Activated naive CD4-positive, alpha-beta T cell (primary cell): ENCODE measurements at regions not wholly inside any gene's neighbourhood (a gene's known extent, or its start where the extent isn't known, plus 50 kb on each side); places are given as distances from the start of the nearest gene placed in this dataset.

Experiments
- DNase-seq, 4 experiments: peaks; one replicate each; lab custom pipeline; 2025; lab: John Stamatoyannopoulos, UW

DNA sequence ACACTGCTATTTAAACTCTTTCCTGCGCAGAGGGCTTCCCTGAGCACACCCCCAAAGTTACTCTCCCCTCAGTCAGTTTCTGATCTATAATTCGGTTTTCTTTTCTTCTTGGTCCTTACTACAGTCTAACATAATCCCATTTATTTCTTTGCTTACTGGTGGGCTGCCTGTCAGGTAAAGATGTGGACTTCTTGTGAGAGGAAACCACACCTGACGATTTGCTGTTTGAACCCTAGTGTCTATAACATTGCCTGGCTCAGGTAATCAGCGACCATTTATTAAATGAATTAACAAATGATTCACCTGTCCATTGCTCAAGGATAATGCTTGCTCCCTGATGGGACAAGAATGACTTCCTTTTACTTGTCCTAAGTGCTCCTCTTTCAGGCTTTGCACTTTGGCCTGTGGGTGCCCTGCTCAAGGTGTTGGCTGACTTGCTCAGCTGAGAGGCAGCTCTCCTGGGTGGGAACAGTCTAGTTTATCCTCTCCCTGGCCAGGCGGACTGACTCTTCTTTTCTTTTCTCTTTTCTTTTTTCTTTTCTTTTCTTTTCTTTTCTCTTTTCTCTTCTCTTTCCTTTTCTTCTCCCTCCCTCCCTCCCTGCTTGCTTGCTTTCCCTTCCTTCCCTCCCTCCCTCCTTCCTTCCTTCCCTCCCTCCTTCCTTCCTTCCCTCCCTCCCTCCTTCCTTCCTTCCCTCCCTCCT is 233.1 kb downstream of the BCAS1 start:
- DNase-seq, result no peak

DNA sequence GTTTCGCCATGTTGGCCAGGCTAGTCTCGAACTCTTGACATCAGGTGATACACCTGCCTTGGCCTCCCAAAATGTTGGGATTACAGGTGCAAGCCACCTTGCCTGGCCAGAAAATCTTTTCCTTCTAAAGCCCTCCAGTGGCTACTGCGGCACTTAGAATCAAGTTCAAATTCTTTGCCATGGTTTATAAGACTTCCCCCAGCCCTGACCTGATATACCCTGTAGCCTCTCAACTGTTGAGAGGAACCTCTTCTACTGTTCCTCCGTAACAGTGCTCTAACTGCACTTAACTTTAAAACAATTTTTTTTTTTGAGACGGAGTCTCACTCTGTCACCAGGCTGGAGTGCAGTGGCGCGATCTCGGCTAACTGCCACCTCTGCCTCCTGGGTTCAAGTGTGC is 235.6 kb downstream of the BCAS1 start:
- no peak for DNase-seq

GRCh38 chr20:53834062-53834442 is 236.3 kb downstream of the BCAS1 start:
- DNase-seq, result no peak

DNA sequence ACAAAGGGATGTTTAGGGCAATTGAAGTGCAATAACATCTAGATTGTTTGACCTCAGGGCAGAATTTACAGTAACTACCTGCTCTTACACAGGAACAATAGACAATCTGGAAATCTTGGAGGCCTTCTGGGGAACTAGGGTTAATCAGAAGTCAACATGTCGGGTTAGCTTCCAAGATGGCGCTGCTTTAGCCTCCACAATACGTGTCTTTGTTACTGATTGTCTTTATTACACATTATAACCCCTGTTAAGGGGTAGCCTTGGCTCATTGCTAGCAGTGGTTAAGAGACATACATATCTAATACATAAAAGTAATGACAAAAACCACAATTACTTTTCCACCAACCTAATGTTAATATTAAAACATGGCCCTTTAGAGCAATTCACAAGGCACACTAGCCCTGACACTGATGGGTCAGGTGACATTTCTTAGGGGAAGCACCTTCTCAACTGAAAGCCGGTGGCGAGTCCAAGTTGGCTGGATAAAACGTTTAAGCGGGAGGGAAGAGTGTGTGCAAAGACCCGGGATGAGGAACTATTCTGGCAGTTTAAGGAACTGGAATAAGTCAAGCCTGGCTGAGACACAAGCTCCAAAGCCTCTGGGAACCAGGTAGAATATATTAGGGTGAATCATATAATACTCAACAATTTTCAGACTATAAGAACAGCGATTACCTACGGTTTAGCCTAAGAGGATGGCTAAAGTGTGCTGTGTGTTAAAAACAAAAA is 236.9 kb downstream of the BCAS1 start:
- DNase-seq, result no peak

- no peak for DNase-seq
Measured at GRCh38 chr20:53832499-53832898, 237.9 kb downstream of the BCAS1 start.

DNA sequence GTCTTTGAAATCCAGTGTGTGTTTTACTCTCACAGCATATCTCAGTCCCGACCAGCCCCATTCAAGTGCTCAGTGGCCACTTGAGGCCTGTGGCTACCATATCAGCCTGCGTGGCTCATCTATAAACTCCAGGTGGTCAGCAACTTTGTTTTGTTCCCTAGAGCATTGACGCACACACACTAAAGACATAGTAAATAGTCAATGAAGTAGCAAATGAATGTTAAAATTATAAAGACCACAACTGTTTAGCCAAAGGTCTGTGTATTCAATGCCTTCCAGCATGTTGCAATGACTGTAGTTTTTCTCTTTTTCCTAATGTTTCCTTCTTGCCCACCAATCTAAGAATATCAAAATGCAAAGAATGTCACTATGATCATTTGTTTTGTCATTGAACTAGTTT is 238.2 kb upstream of the ZNF217 start:
- DNase-seq, result no peak

DNA sequence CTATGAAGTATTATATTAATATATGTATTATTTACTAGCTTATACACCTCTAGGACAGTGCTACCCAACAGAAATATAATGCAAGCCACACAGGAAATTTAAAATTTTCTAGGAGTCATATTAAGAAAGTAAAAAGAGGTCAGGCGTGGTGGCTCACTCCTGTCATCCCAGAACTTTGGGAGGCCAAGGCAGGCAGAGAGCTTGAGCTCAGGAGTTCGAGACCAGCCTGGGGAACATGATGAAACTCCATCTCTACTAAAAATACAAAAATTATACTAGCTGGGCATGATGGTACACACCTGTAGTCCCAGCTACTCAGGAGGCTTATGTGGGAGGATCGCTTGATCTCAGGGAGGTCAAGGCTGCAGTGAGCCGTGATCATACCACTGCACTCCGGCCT is 237.6 kb upstream of the ZNF217 start:
- DNase-seq, result no peak

DNA sequence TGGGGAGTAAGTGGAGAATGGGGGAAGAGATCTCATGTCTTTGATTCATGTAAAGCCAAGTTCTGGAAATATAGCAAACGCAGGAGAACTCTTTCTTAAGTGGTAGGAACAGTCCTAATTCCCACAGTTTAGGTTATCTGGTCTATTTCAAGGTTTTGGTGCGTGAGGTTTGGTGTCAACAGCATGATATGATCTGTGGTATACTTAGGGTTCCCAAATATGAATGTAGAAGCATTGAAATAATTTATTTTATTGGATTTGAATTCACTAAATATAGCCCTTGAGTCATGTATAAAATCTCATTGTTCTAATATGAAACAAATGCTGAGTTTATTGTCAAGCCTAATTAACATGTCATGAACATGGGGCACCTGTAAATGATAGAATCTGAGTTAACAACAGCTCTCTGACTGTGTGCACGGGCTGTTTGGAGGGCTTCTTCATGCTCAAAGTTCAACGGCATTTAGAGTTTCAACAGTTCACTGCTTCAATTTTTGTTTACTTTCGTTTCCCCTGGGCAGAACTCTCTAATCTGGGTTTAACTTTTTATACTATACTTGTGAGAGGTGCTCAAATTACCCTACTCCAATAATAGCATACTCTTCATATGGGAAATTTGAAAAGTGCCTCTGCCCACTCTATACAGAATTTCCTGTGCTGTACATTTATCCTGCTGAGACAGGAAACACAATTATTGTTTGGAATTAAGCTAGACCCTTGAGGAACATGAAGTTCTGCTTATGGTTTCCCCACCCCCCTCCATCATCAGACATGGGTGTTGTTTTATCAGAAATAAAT is 236.3 kb upstream of the ZNF217 start:
- no peak for DNase-seq

DNA sequence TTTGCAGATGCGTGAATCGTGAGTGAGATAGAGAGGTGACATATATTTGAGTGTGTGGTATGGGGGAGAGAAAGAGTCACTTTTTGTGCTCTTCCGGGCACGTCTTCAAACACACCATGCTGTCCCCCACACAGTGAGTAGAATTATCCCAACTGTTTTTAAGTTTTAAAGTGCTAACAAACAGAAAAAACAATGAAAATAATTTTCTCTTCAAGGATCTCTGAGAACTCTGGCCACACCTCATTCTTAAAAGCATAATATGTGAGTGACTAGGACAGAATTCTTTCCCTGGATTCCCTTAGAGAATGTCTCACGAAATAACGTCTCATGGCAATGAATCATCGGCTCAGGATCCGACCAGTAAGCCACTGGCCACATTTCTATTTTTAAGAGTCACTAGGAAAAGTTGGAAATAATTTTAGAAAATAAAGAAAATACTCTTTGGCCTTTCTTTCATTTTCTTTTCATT is 235.7 kb upstream of the ZNF217 start:
- no peak for DNase-seq

- no peak for DNase-seq
Measured at GRCh38 chr20:53828682-53829254, 235.1 kb upstream of the ZNF217 start.

- no peak for DNase-seq
Measured at GRCh38 chr20:53828088-53828681, 234.5 kb upstream of the ZNF217 start.

DNA sequence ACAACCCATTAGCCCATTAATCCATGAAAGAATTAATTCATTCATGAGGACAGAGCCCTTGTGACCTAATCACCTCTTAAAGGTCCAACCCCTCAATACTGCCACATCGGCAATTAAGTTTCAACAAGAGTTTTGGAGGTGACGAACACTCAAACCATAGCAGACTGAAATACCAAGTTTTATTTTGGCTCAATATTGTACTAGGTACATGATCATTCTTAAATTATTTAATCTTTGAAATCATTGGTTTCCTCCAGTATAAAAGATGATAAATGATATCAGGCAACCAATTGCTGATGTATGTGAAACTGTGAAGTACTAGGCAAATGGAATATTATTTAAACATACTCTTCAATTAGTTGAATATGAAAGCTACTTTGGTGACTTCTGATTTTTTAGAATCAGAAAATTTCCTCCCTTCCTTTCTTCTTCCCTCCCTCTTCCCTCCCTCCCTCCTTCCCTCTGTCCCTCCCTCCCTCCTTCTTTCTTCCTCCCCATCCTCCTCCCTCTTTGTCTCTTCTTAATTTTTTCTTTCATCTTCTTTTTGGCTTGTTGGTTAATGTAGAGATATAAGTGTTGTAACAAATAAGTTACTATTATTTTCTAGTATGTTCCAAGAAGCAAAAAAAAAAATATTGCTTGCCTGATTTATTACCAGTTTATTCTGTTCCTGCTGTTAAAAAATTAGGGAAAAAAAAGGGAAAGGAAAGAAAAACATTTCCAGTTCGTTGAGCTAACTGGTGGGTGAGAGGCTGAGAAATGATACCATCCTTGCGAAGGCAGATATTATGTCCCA is 233.9 kb upstream of the ZNF217 start:
- no peak for DNase-seq

DNA sequence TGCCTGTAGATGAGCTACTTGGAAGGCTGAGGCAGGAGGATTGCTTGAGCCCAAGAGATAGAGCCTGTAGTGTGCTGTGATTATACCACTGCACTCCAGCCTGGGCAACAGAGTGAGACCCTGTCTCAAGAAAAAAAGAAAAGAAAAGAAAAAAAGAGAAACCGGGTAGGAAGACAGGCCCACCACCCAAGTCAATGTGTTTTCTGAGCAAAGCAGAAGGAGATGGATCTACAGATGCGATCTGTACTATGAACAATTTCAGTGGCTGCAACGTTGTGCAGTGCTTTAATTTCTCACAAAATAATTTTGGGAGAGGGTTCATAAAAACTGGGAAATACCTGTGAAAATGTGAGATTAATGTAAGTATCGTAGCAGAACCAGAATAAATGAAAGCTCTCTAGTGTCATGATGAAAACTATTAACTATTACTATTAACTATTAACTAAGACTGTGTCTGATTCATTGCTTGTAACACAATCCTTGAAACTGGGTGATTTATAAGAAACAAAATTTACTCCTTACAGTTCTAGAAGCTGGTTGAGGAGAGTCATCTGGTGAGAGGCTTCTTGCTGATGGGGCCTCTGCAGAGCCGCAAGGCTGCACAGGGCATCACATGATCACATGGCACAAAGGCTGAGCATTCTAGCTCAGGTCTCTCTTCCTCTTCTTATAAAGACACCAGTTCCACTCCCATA is 233.1 kb upstream of the ZNF217 start:
- no peak for DNase-seq

DNA sequence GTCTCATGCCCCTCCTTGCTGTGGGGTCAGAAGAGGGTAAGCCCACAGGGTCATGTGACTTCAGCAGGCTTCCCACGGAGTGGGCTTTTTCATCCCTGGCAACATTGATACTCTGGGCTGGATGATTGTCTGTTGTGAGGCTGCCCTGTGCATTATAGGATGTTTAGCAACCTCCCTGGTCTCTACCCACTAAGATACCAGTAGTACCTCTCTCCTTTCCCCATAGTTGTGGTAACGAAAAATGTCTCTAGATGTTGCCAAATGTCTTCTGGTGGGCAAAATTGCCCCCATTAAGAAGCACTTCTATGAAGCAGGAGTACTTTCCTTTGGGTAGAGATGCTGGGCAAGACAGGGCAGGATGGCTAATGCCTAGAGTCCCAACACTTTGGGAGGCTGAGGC is 232.5 kb upstream of the ZNF217 start:
- DNase-seq, result no peak

DNA sequence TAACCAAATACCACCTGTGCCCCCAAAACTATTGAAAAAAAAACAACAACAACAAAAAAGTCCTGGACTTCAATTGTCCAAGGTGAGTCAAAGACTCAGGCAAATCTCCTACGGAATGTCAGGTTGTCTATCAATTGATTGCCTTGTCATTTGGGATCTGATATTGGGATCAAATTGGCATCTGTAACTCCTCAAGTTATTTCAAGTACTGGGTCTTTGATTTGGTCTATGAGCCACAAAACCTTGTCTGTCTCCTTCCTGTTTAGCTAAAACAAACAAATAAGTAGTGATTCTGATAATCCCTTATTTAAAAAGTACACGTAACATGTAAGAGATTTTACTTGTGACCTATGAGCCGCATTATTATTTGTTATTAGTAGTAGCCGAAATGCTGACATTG is 231.6 kb upstream of the ZNF217 start:
- DNase-seq, result no peak

DNA sequence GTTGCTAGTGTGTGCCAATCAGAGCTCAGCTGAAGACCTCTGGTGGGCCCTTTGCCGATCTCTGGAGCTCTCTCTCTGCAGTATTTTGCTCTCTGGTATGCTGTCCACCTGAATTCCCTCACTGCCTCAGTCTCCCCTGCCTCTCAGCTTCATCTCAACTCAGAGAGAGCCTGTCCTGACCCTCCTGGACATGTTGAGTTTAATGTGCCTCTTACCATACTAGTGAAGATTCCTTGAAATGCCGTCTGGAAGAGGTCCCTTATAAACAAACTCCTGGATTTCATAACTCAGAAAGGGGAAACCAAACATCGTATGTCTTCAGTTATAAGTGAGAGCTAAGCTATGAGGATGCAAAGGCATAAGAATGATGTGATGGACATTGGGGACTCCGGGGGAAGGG is 231.1 kb upstream of the ZNF217 start:
- no peak for DNase-seq

DNA sequence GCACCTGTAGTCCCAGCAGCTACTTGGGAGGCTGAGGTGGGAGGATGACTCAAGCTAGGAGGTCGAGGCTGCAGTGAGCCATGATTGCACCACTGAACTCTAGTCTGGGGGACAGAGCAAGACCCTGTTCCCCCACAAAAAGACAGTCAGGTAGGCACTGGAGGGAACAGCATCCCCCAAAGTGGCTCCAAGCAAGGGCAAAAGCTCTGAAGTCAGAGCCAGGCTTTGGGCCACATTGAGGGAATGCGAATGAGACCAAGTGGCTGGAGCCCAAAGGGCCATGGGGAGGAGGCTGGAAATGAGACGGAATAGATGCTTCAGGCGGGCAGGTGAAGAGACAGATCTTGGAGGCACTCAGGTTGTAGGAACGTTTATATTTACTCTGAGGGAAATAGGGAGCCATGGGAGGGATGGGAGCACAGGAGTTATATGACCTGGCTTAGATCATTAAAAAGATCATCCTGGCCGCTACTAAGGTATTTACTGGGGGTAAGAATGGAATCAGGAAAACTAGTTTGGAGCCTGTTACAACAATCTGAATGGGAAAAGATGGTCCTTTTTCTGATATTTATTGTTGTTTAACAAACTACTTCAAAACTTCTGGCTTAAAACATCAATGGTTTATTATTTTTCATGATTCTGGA is 229.6 kb upstream of the ZNF217 start:
- DNase-seq, result no peak

DNA sequence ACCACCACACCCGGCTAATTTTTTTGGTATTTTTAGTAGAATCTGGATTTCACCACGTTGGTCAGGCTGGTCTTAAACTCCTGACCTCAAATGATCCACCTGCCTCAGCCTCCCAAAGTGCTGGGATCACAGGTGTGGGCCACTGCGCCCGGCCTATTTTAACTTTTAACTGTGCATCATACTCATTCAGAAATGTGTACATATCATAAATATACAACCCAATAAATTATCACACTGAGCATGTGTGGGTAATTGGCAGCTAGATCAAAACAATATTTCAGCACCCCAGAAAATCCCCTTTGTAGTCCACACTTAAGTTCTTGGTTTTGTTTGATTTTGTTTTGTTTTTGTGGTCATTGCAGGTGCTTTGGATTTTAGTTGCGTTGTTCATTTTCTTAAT is 228.9 kb upstream of the ZNF217 start:
- no peak for DNase-seq

DNA sequence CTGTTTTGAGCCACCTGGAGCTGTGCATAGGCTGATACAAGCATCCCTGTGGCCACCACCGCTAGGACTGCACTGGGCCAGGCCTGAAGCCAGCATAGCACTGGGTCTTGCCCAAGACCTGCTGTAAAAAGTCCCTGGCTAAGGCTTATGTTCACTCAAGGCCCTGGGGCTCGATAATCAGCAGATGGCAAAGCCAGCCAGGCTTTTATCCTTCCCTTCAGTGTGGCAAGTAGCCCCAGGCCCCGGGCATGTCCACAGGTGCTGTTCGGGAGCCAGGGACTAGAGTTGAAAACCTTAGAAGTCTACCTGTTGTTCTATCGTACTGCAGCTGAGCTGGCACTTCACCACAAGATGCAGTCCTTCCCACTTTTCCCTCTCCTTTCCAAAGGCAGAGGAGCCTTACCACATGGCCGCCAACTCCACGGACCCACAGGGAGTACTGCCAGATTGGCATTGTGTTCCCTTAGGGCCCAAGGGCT is 226.4 kb upstream of the ZNF217 start:
- DNase-seq, result no peak
